ENCODE measurements at regions not wholly inside any gene's neighbourhood (a gene's known extent, or its start where the extent isn't known, plus 50 kb on each side); places are given as distances from the start of the nearest gene placed in this dataset.

DNA sequence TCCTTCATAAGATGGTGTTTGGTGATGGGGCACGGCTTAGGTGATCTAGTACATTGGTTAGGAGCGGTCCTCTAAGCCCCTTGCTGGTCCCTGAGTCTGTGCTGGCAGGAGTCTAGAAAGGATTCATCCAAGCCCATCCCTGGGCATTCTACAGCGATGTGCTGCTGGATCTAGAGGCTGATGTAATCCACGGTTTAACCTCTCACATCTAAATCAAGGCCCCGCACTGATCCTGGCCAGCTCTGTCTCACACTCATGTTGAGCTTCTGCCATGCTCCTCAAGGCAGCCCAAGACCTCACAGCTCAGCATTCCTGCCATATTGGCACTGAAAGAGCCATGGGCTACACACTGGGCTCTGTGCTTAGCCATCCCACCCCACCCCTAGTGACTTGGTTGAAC lies 664.8 kb downstream of the STK39 start:
- no peaks in the 10 kb centered on the region for H3K36me3 Mint-ChIP-seq (ENCODE audit: low read depth)
- H3K27ac Mint-ChIP-seq (ENCODE audit: unreplicated experiment), result no peak overlapping the region
- peaks cover 5% of the 10 kb centered on the region for H3K4me1 Mint-ChIP-seq
- TF ChIP-seq, protein P1, sequence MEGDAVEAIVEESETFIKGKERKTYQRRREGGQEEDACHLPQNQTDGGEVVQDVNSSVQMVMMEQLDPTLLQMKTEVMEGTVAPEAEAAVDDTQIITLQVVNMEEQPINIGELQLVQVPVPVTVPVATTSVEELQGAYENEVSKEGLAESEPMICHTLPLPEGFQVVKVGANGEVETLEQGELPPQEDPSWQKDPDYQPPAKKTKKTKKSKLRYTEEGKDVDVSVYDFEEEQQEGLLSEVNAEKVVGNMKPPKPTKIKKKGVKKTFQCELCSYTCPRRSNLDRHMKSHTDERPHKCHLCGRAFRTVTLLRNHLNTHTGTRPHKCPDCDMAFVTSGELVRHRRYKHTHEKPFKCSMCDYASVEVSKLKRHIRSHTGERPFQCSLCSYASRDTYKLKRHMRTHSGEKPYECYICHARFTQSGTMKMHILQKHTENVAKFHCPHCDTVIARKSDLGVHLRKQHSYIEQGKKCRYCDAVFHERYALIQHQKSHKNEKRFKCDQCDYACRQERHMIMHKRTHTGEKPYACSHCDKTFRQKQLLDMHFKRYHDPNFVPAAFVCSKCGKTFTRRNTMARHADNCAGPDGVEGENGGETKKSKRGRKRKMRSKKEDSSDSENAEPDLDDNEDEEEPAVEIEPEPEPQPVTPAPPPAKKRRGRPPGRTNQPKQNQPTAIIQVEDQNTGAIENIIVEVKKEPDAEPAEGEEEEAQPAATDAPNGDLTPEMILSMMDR (conservative IDR thresholded peaks at IDR 0.05), result no peak
- no peaks in the 10 kb centered on the region for H3K9me3 Mint-ChIP-seq
- no peak overlapping the region for H3K4me3 Mint-ChIP-seq
- H3K27me3 Mint-ChIP-seq (ENCODE audit: low read depth), result no peaks in the 10 kb centered on the region
- DNase-seq (ENCODE audit: low read depth, low spot score), result no peak

DNA sequence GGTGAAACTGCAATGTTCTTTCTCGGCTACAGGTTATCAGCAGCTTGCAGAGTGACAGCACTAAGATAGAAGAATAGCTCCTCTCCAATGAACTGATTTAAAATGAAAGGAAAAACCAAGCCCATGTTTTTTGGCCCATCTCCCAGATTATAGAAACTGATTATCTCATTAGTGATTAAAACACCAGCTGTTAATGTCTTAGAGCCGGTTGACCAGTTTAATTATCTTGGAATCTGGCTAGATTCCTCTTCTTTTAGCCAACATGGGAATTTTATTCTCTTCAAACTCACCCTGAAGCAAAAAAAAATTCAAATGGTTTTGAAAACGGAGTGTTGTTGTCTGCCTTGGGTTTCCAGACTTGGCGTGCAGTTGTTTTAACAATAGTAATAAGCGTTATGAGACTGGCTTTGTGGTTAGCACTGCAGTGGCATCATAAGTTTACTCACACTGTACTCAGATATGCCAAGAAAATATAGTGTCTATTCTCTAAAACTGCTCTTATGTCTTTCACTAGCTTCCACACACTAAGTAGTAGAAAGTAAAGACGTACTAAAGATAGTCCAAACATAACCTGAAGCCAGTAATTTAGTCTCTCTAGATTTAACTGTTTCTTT lies 665.3 kb downstream of the STK39 start:
- Mint-ChIP-seq H3K4me1 (peaks cover 5% of the 10 kb centered on the region), H3K27ac (ENCODE audit: unreplicated experiment) (no peak overlapping the region), H3K36me3 (ENCODE audit: low read depth) (no peaks in the 10 kb centered on the region), H3K9me3 (no peaks in the 10 kb centered on the region), H3K4me3 (no peak overlapping the region), H3K27me3 (ENCODE audit: low read depth) (no peaks in the 10 kb centered on the region)
- no peak for DNase-seq (ENCODE audit: low read depth, low spot score)
- TF ChIP-seq, protein P1 (conservative IDR thresholded peaks at IDR 0.05), result no peak

DNA sequence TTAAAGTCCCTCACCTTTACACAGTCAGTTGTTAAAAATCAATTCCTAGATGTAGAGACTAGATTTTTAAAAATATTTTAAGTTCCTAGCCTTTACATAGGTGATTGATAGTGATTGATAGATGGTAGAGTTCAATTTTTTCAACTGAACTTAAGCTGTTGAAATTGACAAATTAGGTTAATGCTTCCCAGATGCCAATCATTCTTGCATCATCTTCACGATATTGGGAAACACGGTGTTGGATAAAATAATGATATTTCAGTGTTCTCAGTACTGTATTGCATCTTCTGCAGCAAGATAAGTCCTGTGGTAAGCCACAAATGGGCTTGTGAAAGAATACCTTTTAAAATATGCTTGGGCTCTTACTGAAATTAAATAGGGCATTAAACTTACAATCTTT lies 667.6 kb downstream of the STK39 start:
- H3K4me3 Mint-ChIP-seq, result no peak overlapping the region
- TF ChIP-seq, protein P1 (conservative IDR thresholded peaks at IDR 0.05), result no peak
- no peaks in the 10 kb centered on the region for H3K36me3 Mint-ChIP-seq (ENCODE audit: low read depth)
- no peaks in the 10 kb centered on the region for H3K27me3 Mint-ChIP-seq (ENCODE audit: low read depth)
- peaks cover 4% of the 10 kb centered on the region for H3K4me1 Mint-ChIP-seq
- no peaks in the 10 kb centered on the region for H3K9me3 Mint-ChIP-seq
- DNase-seq (ENCODE audit: low read depth, low spot score), result no peak
- H3K27ac Mint-ChIP-seq (ENCODE audit: unreplicated experiment), result no peak overlapping the region

DNA sequence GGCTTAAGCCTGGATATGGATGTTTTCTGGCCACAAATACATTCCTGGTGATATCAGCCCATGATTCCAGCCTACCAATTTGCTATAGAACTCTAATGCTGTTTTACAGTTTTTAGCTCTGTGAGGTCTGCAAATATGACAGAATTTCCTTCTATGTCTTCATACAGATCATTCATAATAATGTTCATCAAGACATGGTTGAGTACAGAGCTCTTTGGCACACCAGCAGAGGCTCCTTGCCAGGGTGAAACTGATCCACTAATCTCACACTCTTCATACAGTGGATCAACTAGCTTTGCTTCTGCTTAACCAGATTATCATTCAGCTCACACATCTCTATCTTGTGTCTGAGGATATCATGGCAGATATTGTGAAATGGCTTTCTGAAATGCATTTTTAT lies 672.1 kb downstream of the STK39 start:
- TF ChIP-seq, protein P1 (conservative IDR thresholded peaks at IDR 0.05), result no peak
- Mint-ChIP-seq H3K36me3 (ENCODE audit: low read depth) (no peaks in the 10 kb centered on the region), H3K4me1 (no peaks in the 10 kb centered on the region), H3K27me3 (ENCODE audit: low read depth) (no peaks in the 10 kb centered on the region), H3K4me3 (no peak overlapping the region), H3K27ac (ENCODE audit: unreplicated experiment) (no peak overlapping the region), H3K9me3 (no peaks in the 10 kb centered on the region)
- DNase-seq (ENCODE audit: low read depth, low spot score), result no peak

DNA sequence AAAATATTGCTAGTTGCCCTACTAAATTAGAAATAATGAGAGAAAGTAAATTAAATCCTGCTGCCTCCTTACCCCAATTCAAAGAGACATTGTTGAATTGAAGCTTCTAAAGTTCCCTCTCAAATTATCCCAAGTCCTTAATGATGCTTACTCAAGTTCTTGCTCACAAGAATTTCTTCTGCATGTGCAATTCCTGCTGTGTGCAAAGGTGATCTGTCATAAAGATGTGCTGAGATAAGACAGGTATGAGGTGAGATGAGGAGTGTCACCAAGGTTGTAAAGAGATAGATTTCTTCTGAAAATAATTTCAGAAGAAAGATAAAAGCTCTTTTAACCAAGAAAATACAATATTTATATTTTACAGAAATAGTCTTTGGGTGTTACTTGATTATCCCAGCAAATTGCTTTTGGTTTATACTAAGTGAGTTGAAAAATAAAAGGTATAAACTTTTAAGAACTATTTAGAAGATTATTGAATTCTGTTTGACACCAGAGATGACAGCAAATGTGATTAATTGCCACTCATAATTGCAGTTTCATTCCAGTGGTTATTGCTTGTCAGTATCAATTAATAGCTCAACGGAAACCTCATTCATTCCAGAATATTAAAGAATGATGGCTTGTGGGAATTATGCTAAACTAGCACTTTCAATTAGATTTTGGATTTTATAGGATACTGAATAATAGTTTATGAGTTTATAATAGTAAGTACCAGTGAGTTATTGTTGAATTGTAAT lies 674.3 kb downstream of the STK39 start:
- H3K4me1 Mint-ChIP-seq, result no peaks in the 10 kb centered on the region
- H3K36me3 Mint-ChIP-seq (ENCODE audit: low read depth), result peaks cover 2% of the 10 kb centered on the region
- H3K9me3 Mint-ChIP-seq, result no peaks in the 10 kb centered on the region
- no peak for DNase-seq (ENCODE audit: low read depth, low spot score)
- no peak overlapping the region for H3K4me3 Mint-ChIP-seq
- TF ChIP-seq, protein P1 (conservative IDR thresholded peaks at IDR 0.05), result no peak
- no peaks in the 10 kb centered on the region for H3K27me3 Mint-ChIP-seq (ENCODE audit: low read depth)
- no peak overlapping the region for H3K27ac Mint-ChIP-seq (ENCODE audit: unreplicated experiment)

Data from neural crest cell (in vitro differentiated cells).